ENCODE measurements at regions not wholly inside any gene's neighbourhood (a gene's known extent, or its start where the extent isn't known, plus 50 kb on each side); places are given as distances from the start of the nearest gene placed in this dataset.
A peak's percentile ranks its signal among the peaks of the same experiment; 100 is the strongest.

- no peak overlapping the region for H3K4me3 ChIP-seq (ENCODE audit: low read depth, low read length)
- no peak for DNase-seq (ENCODE audit: low read depth)
Measured at GRCh38 chr20:4563534-4563933, 122.7 kb upstream of the PRNP start.

- no peak for DNase-seq (ENCODE audit: low read depth)
- no peak overlapping the region for H3K4me3 ChIP-seq (ENCODE audit: low read depth, low read length)
Measured at GRCh38 chr20:4563031-4563430, 123.2 kb upstream of the PRNP start.

- peak; percentile 33 for DNase-seq (ENCODE audit: low read depth)
Measured at GRCh38 chr20:4560667-4561066, 125.6 kb upstream of the PRNP start.

GRCh38 chr20:4559906-4560305 is 126.3 kb upstream of the PRNP start:
- no peak for DNase-seq (ENCODE audit: low read depth)

More at GRCh38 chr20:4560667-4561066, 125.6 kb upstream of the PRNP start:
- no peak overlapping the region for H3K4me3 ChIP-seq (ENCODE audit: low read depth, low read length)

GRCh38 chr20:4559106-4559505 is 127.2 kb upstream of the PRNP start:
- no peak for DNase-seq (ENCODE audit: low read depth)
- H3K4me3 ChIP-seq (ENCODE audit: low read depth, low read length), result no peak overlapping the region

More at GRCh38 chr20:4559906-4560305, 126.3 kb upstream of the PRNP start:
- H3K4me3 ChIP-seq (ENCODE audit: low read depth, low read length), result no peak overlapping the region

- DNase-seq (ENCODE audit: low read depth), result no peak
- no peak overlapping the region for H3K4me3 ChIP-seq (ENCODE audit: low read depth, low read length)
Measured at GRCh38 chr20:4556781-4557180, 129.5 kb upstream of the PRNP start.

- no peak overlapping the region for H3K4me3 ChIP-seq (ENCODE audit: low read depth, low read length)
- peak; percentile 55 for DNase-seq (ENCODE audit: low read depth)
Measured at GRCh38 chr20:4555188-4555890, 130.9 kb upstream of the PRNP start.

GRCh38 chr20:4554346-4554745 is 131.9 kb upstream of the PRNP start:
- DNase-seq (ENCODE audit: low read depth), result no peak
- H3K4me3 ChIP-seq (ENCODE audit: low read depth, low read length), result no peak overlapping the region

- no peak for DNase-seq (ENCODE audit: low read depth)
- H3K4me3 ChIP-seq (ENCODE audit: low read depth, low read length), result no peak overlapping the region
Measured at GRCh38 chr20:4552075-4552640, 134.1 kb upstream of the PRNP start.

GRCh38 chr20:4550740-4551139 is 135.5 kb upstream of the PRNP start:
- no peak overlapping the region for H3K4me3 ChIP-seq (ENCODE audit: low read depth, low read length)
- DNase-seq (ENCODE audit: low read depth), result no peak

- no peak overlapping the region for H3K4me3 ChIP-seq (ENCODE audit: low read depth, low read length)
- DNase-seq (ENCODE audit: low read depth), result no peak
Measured at GRCh38 chr20:4549711-4550259, 136.5 kb upstream of the PRNP start.

GRCh38 chr20:4548552-4548951 is 137.7 kb upstream of the PRNP start:
- H3K4me3 ChIP-seq (ENCODE audit: low read depth, low read length), result no peak overlapping the region
- no peak for DNase-seq (ENCODE audit: low read depth)

- H3K4me3 ChIP-seq (ENCODE audit: low read depth, low read length), result no peak overlapping the region
- DNase-seq (ENCODE audit: low read depth), result peak; percentile 70
Measured at GRCh38 chr20:4546786-4547185, 139.5 kb upstream of the PRNP start.

GRCh38 chr20:4546342-4546741 is 139.9 kb upstream of the PRNP start:
- no peak for DNase-seq (ENCODE audit: low read depth)
- no peak overlapping the region for H3K4me3 ChIP-seq (ENCODE audit: low read depth, low read length)

- H3K4me3 ChIP-seq (ENCODE audit: low read depth, low read length), result no peak overlapping the region
- peak; percentile 46 for DNase-seq (ENCODE audit: low read depth)
Measured at GRCh38 chr20:4545526-4545925, 140.7 kb upstream of the PRNP start.

GRCh38 chr20:4544765-4545164 is 141.5 kb upstream of the PRNP start:
- no peak overlapping the region for H3K4me3 ChIP-seq (ENCODE audit: low read depth, low read length)
- peak; percentile 48 for DNase-seq (ENCODE audit: low read depth)

- DNase-seq (ENCODE audit: low read depth), result no peak
- no peak overlapping the region for H3K4me3 ChIP-seq (ENCODE audit: low read depth, low read length)
Measured at GRCh38 chr20:4542270-4542669, 144.0 kb upstream of the PRNP start.

- H3K4me3 ChIP-seq (ENCODE audit: low read depth, low read length), result no peak overlapping the region
- DNase-seq (ENCODE audit: low read depth), result no peak
Measured at GRCh38 chr20:4534315-4534714, 151.9 kb upstream of the PRNP start.

- no peak for DNase-seq (ENCODE audit: low read depth)
- H3K4me3 ChIP-seq (ENCODE audit: low read depth, low read length), result no peak overlapping the region
Measured at GRCh38 chr20:4533368-4534133, 152.7 kb upstream of the PRNP start.

GRCh38 chr20:4532772-4533171 is 153.5 kb upstream of the PRNP start:
- no peak overlapping the region for H3K4me3 ChIP-seq (ENCODE audit: low read depth, low read length)

More at GRCh38 chr20:4532772-4533171, 153.5 kb upstream of the PRNP start:
- no peak for DNase-seq (ENCODE audit: low read depth)
